HG02642 (cell line): ENCODE measurements at regions not wholly inside any gene's neighbourhood (a gene's known extent, or its start where the extent isn't known, plus 50 kb on each side); places are given as distances from the start of the nearest gene placed in this dataset.

Source experiments
- ATAC-seq: cut with Tn5 transposase; IDR thresholded peaks from one replicate; pipeline ENCODE4 v1.9.1; 2021; ENCODE audit warnings: mild to moderate bottlenecking; ENCODE audit not compliant: unreplicated experiment, poor library complexity

GRCh38 chr6:138004430-138005287 is 102.6 kb downstream of the PERP start:
- no peak for ATAC-seq

- ATAC-seq = no peak
These were observed 101.4 kb downstream of the PERP start for GRCh38 chr6:138005846-138006245.

GRCh38 chr6:138007014-138007472 is 100.2 kb downstream of the PERP start:
- no peak for ATAC-seq

DNA sequence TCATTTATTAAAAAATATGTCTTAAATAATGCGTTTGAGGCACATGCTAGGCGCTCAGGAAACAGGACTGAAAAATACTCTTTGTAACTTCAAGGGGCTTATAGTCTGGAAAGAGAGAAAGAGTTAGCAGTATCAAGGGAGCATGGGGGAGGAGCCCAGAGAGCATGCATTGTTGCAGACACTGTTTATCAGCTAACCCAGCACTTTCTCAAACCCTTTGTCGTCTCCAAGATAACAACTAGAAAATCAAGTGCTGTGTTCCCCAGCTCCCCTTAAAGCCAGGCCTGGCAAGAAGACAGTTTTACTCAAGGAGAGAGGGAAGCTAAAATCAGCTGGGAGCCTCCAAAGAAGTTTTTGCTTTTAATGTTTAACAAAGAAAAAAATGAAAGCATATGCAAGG is 98.4 kb downstream of the PERP start:
- ATAC-seq = no peak

DNA sequence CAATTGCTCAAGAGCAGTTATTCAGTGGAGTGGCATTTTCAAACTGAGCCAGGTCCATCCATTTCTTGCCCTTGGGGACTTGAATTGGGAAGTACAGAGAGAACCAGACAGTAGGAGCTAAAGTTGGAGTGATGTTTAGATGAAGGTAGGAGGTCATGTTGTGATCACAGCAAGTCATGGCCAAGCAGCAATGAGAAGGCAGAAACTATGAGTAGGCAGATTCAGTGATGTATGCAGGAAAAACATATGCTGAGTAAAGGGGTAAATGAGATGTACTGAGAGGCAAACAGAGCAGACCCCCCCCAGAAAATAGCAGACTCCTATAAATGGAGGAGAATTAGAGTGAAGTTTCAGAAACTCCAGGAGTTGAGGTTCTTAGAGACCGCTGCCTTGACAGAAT is 95.8 kb downstream of the PERP start:
- ATAC-seq = no peak

- ATAC-seq = no peak
These were observed 94.5 kb downstream of the PERP start for GRCh38 chr6:138012682-138013081.

- no peak for ATAC-seq
These were observed 93.3 kb downstream of the PERP start for GRCh38 chr6:138013959-138014358.

DNA sequence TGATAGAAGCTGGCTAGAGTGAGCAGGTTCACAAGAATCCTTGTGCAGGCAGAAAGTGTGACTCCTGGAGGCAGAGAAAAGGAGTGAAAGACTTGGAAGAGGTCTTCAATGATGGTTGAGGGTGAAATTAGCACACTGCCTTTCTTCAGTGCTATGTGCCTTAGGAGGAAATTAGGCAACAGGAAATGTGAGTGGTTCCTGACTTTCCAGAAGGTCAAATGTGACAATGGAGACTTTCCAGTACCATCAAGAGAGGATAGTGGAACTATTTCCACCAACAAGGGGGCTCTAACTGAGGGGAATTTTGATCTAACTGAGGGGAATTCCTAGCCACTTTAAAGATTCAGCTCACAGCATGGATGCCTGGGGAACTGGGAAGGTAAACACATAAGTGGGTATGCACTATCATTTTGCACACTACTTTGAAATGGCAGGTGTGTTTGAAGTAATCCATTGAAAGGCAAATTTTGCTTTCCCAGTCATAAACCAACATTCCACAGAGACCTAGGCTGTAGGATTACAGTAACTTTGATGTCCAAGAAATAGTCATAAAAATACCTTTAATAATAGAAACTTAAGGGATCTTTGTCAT is 90.0 kb downstream of the PERP start:
- ATAC-seq = no peak

- ATAC-seq = no peak
These were observed 88.9 kb downstream of the PERP start for GRCh38 chr6:138018297-138018696.

DNA sequence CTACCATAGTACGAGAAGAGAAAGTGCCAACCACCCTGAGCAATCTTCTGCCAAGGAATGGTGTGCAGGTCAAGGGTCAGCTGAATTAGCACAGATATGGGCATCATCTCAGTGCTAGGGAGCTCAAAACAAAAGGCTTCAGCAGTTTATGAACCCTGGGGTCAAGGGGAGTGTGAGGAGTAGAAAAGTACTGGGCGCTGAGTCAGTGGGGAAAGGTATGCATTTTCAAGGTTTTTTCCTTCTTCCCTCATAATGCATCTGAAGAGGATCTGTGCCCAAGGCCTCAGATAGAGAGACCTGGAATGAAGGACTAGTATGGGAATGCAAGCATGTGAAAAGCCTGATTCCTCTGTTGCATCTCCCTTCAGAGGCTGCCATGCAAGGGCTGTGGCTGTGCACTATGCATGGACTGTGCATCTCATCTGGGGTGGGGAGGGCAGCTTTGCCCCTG is 81.7 kb downstream of the PERP start:
- no peak for ATAC-seq

GRCh38 chr6:138026342-138026741 is 80.9 kb downstream of the PERP start:
- ATAC-seq = no peak

DNA sequence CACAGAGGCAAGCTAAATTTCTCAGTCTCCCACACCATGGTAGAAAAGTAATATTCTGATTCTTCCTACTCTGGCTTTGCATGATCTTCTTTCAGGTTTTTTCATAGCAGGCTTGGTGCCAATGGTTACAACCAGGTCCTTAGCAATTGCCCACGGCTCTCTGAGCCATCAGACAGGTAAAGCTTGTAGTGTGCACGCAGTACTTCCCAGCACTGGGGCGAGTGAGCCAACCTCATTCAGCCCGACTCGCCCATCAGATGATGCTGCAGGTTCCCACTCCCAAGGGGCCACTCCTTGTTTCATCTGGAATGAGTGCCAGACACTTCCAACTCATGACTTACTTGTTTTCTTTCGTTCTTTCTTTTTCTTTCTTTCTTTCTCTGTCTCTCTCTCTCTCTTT is 78.3 kb downstream of the PERP start:
- ATAC-seq = no peak

DNA sequence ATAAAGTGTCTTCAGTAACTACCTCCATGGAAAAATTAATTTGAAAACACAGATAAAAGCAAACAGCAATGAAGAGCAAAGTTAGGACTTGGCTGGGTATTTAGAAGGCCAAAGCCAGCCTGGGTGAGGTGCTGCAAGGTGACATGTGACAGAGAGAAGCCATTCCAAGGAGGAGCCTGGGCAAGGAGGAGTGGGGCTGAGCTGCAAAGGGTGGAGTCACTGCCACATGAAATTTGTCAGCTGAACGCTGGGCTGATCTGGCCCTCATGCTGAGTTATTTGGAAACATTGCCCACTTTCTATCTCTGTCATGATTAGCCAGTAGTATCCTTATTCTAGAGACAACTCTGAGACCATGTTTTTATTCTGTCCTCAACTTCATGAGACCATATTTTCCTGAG is 76.3 kb downstream of the PERP start:
- ATAC-seq = no peak

DNA sequence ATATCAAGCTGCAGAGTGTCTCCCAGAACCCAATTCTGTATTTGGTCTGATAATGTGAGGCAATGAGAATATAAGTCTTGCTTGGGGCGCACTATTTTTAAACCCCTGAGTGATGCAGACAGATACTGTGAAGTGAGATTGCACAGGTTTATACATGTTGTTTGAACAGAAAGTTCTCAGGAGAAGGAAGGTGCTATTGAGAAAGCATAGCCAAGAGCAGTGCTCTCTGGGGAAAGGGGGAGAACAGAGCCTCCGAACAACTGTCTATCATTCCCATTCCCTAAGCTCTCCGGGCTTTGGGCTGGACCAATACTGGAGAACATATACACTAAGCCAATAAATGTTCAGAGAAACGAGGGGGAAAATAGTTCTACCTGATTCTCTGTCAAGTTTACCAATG is 75.8 kb downstream of the PERP start:
- no peak for ATAC-seq

GRCh38 chr6:138031850-138032249 is 75.4 kb downstream of the PERP start:
- ATAC-seq = no peak

DNA sequence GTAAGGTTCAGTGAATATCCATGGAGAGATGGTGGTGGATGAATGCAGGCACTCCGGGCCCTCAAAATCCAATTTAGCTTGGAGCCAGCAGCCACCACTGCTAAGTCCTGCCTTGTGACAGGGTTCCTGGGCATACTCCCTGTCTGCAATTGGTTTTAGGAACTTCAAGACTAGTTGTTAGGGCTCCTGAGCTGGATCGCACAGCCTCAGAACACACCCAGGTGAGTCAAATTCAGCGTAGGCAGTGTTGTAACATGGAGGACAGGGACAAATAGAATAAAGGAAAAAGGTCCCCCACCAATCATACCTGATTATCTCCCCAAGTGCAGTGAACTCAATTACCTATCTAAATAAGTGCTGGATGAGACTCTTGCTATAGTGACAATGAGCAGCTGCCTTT is 74.6 kb downstream of the PERP start:
- ATAC-seq = no peak

- ATAC-seq = no peak
These were observed 73.0 kb downstream of the PERP start for GRCh38 chr6:138034229-138034628.

DNA sequence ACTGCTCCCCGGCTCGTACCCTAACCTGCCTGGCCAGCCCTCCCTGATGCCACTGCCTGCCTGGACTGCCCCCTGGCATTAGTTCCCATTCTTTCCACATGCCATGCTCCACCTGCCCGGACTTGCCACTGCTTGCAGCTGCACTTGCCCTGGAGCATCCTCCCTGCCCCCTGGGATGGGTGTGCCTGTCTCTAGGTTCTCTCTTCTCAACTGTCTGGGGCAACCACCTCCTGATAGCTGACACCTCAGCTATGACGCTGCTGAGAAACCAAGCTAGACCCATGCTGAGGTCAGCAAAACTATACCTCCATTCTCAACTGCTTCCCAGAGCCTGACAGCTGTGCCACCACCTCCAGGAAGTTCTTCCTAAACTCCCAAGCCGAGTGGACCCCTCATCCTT is 72.1 kb downstream of the PERP start:
- ATAC-seq = no peak

GRCh38 chr6:138036111-138036510 is 71.1 kb downstream of the PERP start:
- no peak for ATAC-seq

GRCh38 chr6:138037009-138037504 is 70.2 kb downstream of the PERP start:
- ATAC-seq = no peak

DNA sequence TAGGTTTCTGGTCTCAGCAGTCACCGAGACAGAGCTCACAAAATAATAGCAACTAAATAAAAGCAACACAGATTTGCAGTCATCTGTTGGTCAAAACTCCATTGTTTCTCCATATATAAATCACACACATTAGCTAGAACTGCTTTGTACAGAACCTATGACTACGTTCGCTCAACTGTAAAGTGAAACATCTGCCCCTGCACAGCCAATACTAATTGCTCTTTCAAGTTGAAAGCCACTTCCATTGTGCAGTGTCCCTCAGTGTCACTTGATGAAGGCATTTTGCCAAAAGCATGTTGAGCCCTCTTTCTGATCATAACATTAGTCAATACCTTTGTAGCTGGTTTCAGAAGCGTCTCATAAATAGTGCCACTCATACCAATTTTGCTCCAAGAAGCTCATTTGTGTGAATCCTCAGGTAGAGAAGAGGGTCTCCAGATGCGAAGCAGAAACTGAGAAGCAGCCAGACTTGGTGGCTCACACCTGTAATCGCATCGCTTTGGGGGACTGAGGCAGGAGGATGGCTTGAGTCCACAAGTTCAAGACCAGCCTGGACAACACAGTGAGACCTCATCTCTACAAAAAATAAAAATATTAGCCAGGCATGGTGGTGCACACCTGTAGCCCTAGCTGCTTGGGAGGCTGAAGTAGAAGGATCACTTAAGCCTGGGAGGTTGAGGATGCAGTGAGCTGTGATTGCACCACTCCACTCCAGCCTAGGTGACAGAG is 68.9 kb downstream of the PERP start:
- no peak for ATAC-seq
